Keratinocyte (primary cell): ENCODE measurements at regions not wholly inside any gene's neighbourhood (a gene's known extent, or its start where the extent isn't known, plus 50 kb on each side); places are given as distances from the start of the nearest gene placed in this dataset.

ENCODE experiments used
- CTCF ChIP-seq, 3 experiments: IDR thresholded peaks in 1 of 3; conservative IDR thresholded peaks in 1 of 3; optimal IDR thresholded peaks in 1 of 3; 2 replicates in 2 of 3; 3 replicates in 1 of 3; pipeline versions ENCODE3 to v1.5.1; 2011; ENCODE audit warnings: low read length in 3 of 3, mild to moderate bottlenecking in 3 of 3, moderate library complexity in 2 of 3, control low read depth in 1 of 3, inconsistent platforms in 1 of 3; ENCODE audit not compliant: insufficient read depth in 2 of 3; ENCODE audit errors: extremely low read depth in 1 of 3
- EZH2 ChIP-seq: IDR thresholded peaks from one replicate; pipeline ENCODE4 v1.6.1; 2012; ENCODE audit warnings: inconsistent platforms, mild to moderate bottlenecking, low read length, moderate library complexity

- no peak for TF ChIP-seq CTCF (optimal IDR thresholded peaks at IDR 0.05 in 1 of 3, IDR thresholded peaks at IDR 0.05 in 1 of 3, conservative IDR thresholded peaks at IDR 0.05 in 1 of 3; ENCODE audit: extremely low read depth in 1 of 3, insufficient read depth in 2 of 3, low read length in 3 of 3)
- no peak for TF ChIP-seq EZH2
Observed at GRCh38 chr20:56930876-56931275, 301.8 kb downstream of the TFAP2C start.
